DMS153 treated with DMSO at 0.1 percent for 48 hours (cell line): ENCODE measurements at regions not wholly inside any gene's neighbourhood (a gene's known extent, or its start where the extent isn't known, plus 50 kb on each side); places are given as distances from the start of the nearest gene placed in this dataset.

Experiments used
- DNase-seq: peaks from one replicate; lab custom pipeline; 2025; ENCODE audit not compliant: unreplicated experiment; lab: John Stamatoyannopoulos, UW

- DNase-seq = no peak
Observed at GRCh38 chr13:50587645-50588373, 255.7 kb downstream of the DLEU7 start.

GRCh38 chr13:50588491-50589130 lies 254.9 kb downstream of the DLEU7 start:
- DNase-seq = no peak

GRCh38 chr13:50589139-50589538 lies 254.4 kb downstream of the DLEU7 start:
- DNase-seq = no peak

GRCh38 chr13:50589651-50590054 lies 253.8 kb downstream of the DLEU7 start:
- DNase-seq = no peak

- no peak for DNase-seq
Observed at GRCh38 chr13:50592412-50593155, 250.9 kb downstream of the DLEU7 start.

DNA sequence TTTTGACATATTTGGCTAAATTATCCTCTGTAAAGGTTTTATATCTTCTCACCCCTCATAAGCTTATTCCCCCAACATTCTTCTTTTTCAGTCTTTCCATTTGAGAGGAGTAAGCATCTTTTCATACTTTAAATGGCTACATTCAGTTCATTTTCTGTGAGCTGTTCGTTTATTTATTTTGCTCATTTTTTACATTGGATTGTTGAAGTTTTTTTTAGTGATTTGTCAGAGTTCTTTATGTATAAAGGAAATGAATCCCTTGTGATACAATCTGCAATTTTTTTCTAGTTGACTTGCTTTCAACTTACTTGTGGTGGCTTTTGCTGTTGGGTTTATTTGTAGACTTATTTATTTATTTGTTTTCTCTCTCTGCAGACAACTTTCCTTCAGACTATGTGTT lies 250.3 kb downstream of the DLEU7 start:
- no peak for DNase-seq

DNA sequence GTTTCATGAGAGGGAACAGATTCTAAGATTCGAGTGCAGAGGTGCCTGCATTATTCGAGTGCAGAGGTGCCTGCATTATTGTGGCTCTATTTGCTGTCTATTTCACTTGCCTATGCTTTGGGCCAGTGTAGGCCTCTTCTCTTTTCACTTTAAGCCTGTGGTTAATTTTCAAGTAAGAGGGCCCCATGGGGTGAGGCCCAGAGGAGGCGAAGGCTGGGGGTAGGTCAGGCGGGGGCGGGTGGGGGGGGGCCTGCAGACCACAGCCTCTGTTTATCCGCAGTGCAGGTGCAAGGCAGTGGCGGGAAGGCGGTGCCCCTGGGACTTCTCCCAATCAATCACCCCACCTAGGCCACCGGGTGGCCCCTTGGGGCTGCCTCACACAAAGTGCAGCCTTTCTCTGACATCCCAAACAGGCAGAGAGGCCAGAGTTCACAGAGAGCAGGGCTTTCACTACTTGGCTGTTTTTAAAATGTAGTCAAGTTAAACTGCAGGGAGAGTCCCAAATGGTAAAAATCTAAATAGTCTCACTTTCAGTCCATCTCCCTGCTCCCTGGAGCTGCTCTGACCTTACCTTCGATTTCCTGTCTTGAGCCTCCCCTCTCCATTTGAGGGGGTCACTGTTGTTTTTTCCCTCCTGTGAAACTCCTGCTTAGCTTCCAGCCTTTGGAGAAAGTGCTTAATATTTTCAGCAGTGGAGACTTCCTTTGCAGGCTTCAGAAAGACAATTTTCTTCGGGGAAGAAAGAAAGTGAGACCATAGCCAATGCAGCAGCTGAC lies 249.0 kb downstream of the DLEU7 start:
- no peak for DNase-seq

DNA sequence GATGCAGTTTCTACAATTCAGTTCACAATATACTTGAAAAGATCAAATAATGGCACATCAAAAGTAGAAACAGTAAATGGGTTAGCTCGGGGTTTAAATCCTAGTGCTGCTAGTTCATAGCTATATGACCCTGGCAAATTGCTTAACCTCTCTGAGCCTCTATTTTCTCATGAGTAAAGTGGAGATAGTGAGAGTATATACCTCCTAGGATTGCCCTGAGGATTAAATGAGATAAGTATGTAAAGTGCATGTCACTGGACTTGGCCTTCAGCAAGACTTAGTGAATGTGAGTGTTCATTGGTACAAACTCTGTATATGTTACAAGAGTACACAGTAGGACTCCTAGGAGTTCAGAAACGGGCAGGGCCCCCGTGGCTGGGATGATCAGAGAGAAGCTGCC lies 248.3 kb downstream of the DLEU7 start:
- DNase-seq = no peak

DNA sequence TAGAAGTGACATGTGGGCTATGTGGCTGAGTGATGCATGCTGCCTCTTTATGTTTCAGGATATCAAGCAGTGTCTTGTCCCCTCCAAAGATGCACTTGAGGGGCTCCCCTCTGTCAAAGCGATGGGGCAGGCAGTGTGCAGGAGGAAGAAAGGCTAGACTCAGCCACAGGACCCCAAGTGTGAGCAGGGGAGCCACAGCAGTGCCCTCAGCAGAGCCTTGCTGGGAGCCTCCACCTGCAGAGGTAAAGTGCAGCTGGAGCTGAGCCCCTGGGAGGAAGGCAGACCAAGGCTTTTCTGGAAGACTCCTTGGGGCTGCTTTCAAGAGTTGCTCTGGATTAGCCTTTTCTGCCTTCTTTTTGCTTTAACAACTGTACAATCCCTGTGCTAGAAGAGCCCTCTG lies 247.3 kb downstream of the DLEU7 start:
- DNase-seq = no peak

DNA sequence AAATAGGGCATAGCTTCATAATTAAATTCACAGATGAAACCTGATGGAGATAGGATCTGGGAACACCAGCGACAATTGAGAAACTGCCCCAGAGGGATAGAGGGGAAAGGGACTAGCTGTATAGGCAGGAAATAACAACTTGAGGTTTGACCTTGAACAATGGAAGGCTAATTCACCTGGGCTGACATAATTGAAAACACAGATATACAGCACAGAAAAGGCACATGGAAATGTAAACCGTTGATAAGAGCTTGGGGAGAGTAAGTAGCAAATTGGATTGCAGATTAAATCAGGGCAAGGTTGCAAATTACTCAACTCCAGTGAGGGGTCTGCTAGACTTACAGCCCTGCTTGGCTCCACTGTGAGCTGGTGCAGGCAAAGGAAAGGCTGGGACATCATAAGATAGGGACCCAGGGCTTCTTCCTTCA lies 246.7 kb downstream of the DLEU7 start:
- peak; percentile 79 for DNase-seq

GRCh38 chr13:50598338-50598737 lies 245.2 kb downstream of the DLEU7 start:
- no peak for DNase-seq

GRCh38 chr13:50599046-50599445 lies 244.4 kb downstream of the DLEU7 start:
- peak; percentile 30 for DNase-seq

DNA sequence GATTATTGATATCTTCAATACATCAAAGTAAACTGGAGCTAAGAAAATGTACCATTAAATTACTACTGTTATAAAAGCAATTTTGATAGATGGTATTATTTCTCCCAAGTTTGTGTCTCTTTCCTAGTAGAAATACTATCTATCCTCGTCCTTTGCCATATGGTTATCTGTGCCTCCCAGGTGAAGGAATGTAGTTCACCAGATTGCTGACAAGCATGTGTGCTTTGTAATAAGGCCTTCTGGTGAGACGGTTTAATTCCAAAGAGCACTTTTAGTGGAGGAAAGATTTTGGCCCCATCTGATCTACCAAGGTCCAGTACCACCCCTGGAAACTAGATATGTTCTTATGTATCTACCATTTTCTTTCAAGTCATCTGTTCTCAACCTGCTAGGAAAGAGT lies 243.6 kb downstream of the DLEU7 start:
- DNase-seq = no peak

DNA sequence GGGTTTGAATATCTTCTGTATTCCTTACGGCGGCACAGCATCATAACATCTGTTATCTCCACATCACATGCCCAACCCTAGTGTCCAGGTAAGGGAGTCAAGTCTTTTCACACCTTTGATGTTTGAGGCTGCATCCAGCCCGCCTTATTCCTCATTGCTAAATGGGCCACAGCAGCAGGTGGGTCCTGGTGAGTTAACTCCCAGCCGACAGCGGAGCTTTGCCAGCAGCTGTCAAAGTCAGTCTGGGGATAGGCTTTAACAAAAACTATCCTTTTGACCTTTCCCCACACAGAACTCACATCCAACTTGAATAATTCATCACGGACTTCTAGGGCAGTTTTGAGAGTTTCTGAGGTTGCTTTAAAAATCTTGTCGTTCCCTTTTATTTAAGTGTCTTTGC lies 235.1 kb downstream of the DLEU7 start:
- no peak for DNase-seq

DNA sequence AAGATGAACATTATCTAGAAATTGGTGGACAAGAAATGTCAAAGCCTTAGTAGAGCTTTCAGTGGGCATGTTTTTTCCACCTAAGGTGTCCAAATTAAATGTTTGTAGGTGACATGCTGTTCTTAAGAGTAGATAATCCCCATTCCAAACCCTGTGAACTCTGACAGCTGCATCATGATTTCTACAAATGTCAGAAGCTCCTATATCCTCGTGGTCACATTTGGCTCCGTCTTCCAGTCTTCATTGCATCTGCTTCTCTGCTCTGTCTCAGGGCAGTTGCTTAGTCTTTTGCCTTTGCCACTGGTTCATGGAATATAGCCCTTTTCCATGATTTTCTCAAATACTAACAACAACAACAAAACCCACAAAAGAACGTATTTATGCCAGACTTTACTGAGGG lies 234.5 kb downstream of the DLEU7 start:
- DNase-seq = no peak

GRCh38 chr13:50610238-50610637 lies 233.3 kb downstream of the DLEU7 start:
- no peak for DNase-seq

DNA sequence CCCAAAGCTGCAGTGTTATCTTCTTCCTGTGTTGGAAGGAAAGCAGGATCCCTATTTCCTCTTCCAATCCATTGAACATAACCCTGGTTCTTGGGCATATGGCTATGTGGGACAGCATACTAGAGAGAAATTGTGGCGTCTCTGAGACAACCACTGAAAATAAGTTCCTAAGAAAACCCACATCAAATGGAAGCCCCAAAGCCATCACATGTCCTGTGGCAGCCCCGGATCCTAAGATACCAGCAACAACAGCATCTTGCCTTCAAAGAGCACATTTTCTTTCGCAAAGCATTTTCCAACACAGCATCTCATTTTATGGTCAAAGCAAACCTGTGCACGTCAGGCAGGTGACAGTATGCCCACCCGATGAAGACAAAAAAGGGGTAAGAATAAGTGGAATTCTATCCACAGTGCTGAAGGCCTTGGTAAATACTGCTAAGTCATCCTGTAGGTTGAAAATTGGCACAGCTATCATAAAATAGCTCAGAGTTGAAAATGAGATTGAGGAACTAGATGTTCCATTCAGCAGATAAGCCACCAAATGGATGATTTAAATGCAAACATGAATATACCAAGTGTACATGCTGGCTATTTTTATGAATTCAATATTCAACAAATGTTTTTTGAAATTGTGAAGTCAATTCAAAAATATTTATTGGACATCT lies 232.2 kb downstream of the DLEU7 start:
- DNase-seq = no peak

DNA sequence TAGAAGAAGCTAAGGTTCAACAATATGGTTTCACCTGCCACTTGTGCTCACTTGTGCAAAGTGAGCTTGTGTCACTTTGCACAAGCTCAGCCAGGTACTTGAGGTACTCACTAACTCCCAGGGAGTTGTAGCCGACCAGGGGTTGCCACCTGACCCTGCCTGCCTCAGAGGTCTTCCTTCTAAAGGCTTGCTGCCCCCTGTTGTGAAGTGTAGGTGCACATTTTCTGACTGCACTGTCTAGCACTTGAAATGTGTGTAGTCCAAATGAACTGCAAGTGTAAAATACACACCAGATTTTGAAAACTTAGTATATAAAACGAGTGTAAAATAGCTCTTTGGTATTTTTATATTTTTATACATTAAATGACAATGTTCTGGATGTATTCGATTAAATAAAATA lies 230.8 kb downstream of the DLEU7 start:
- no peak for DNase-seq

GRCh38 chr13:50613356-50613831 lies 230.1 kb downstream of the DLEU7 start:
- DNase-seq = no peak

GRCh38 chr13:50615234-50615633 lies 228.3 kb downstream of the DLEU7 start:
- DNase-seq = no peak

GRCh38 chr13:50616101-50616500 lies 227.4 kb downstream of the DLEU7 start:
- DNase-seq = no peak
